Activated T-cell treated with anti-CD3 and anti-CD28 coated beads, Interleukin-2, amount 50 U/mL, for 72 hours (primary cell): ENCODE measurements at regions not wholly inside any gene's neighbourhood (a gene's known extent, or its start where the extent isn't known, plus 50 kb on each side); places are given as distances from the start of the nearest gene placed in this dataset.
"Not testable (repeated sequence)": the region's sequence is repeated elsewhere in the genome, so short reads cannot be mapped to it uniquely, and the experiment has no call there.

Source experiments
- ATAC-seq, 2 donors: fragments of 150-1000 bp; cut with Tn5 transposase; replicated peaks in 1 of 2; 2 replicates each; pipeline ENCODE4 v1.10.0; 2021; ENCODE audit warnings: moderate library complexity in 2 of 2, mild to moderate bottlenecking in 1 of 2
- DNase-seq, 2 donors: peaks; one replicate each; pipeline ENCODE4 v3.0.0; 2021 to 2022; ENCODE audit warnings: mixed read lengths in 1 of 2
- H3K27ac Mint-ChIP-seq: one replicate; pipeline ENCODE4 v1.8.0; 2022; ENCODE audit warnings: mild to moderate bottlenecking, moderate library complexity, mixed read lengths
- H3K27me3 Mint-ChIP-seq: one replicate; pipeline ENCODE4 v1.8.0; 2022; ENCODE audit warnings: low read depth, mixed read lengths
- H3K36me3 Mint-ChIP-seq, 2 donors: one replicate each; pipeline ENCODE4 v1.8.0; 2022; ENCODE audit warnings: mixed read lengths in 2 of 2, mild to moderate bottlenecking in 1 of 2; ENCODE audit not compliant: insufficient read depth in 2 of 2
- H3K4me1 Mint-ChIP-seq: one replicate; pipeline ENCODE4 v1.8.0; 2022; ENCODE audit warnings: low read depth, mixed read lengths
- H3K4me3 Mint-ChIP-seq, 2 donors: one replicate each; pipeline ENCODE4 v1.8.0; 2022; ENCODE audit warnings: mild to moderate bottlenecking in 2 of 2, mixed read lengths in 2 of 2, moderate library complexity in 2 of 2
- H3K9me3 Mint-ChIP-seq, 2 donors: one replicate each; pipeline ENCODE4 v1.8.0; 2022; ENCODE audit warnings: mixed read lengths in 2 of 2

- peaks cover 18% of the 10 kb centered on the region for H3K4me1 Mint-ChIP-seq
- H3K9me3 Mint-ChIP-seq, result no peaks in the 10 kb centered on the region
- no peak overlapping the region for H3K27ac Mint-ChIP-seq
- DNase-seq (no peak), ATAC-seq (no peak)
- H3K4me3 Mint-ChIP-seq, result no peak overlapping the region
- no peaks in the 10 kb centered on the region for H3K27me3 Mint-ChIP-seq
- H3K36me3 Mint-ChIP-seq, result no peaks in the 10 kb centered on the region
Observed at GRCh38 chr12:9344541-9344940, 136.3 kb upstream of the PZP start.

- no peaks in the 10 kb centered on the region for H3K9me3 Mint-ChIP-seq
- no peak overlapping the region for H3K4me3 Mint-ChIP-seq
- no peaks in the 10 kb centered on the region for H3K36me3 Mint-ChIP-seq
- H3K4me1 Mint-ChIP-seq, result peaks cover 18% of the 10 kb centered on the region
- H3K27me3 Mint-ChIP-seq, result no peaks in the 10 kb centered on the region
- DNase-seq (no peak), ATAC-seq (no peak)
- H3K27ac Mint-ChIP-seq, result no peak overlapping the region
Observed at GRCh38 chr12:9343731-9344130, 135.5 kb upstream of the PZP start.

GRCh38 chr12:9342614-9343353 lies 134.6 kb upstream of the PZP start:
- ATAC-seq (no peak), DNase-seq (no peak)
- Mint-ChIP-seq H3K27ac (no peak overlapping the region), H3K27me3 (no peaks in the 10 kb centered on the region), H3K4me1 (peaks cover 18% of the 10 kb centered on the region), H3K36me3 (no peaks in the 10 kb centered on the region), H3K4me3 (no peak overlapping the region), H3K9me3 (no peaks in the 10 kb centered on the region)

- Mint-ChIP-seq H3K36me3 (peaks cover 0 to 2% of the 10 kb centered on the region in 2 donors), H3K27ac (no peak overlapping the region), H3K4me1 (peaks cover 10% of the 10 kb centered on the region), H3K4me3 (peak overlapping the region in 1 of 2 donors; percentile 1), H3K27me3 (no peaks in the 10 kb centered on the region), H3K9me3 (peaks cover 2 to 3% of the 10 kb centered on the region in 2 donors)
- no peak for DNase-seq
- ATAC-seq, result no peak
Observed at GRCh38 chr12:9341260-9341585, 133.0 kb upstream of the PZP start.

GRCh38 chr12:9340422-9341259 lies 132.4 kb upstream of the PZP start:
- no peaks in the 10 kb centered on the region for H3K27me3 Mint-ChIP-seq
- ATAC-seq (peak in 1 of 2 donors; percentile 38), DNase-seq (no peak)
- H3K4me3 Mint-ChIP-seq, result no peak overlapping the region
- peaks cover 3 to 4% of the 10 kb centered on the region in 2 donors for H3K9me3 Mint-ChIP-seq
- peaks cover 0 to 2% of the 10 kb centered on the region in 2 donors for H3K36me3 Mint-ChIP-seq
- peaks cover 10% of the 10 kb centered on the region for H3K4me1 Mint-ChIP-seq
- H3K27ac Mint-ChIP-seq, result no peak overlapping the region

- peaks cover 3 to 4% of the 10 kb centered on the region in 2 donors for H3K9me3 Mint-ChIP-seq
- peaks cover 0 to 2% of the 10 kb centered on the region in 2 donors for H3K36me3 Mint-ChIP-seq
- no peak overlapping the region for H3K27ac Mint-ChIP-seq
- H3K4me1 Mint-ChIP-seq, result peaks cover 10% of the 10 kb centered on the region
- H3K27me3 Mint-ChIP-seq, result no peaks in the 10 kb centered on the region
- ATAC-seq, result peak; percentile 47 to 56
- H3K4me3 Mint-ChIP-seq, result no peak overlapping the region
- DNase-seq, result no peak
Observed at GRCh38 chr12:9337656-9338055, 129.5 kb upstream of the PZP start.

- not testable (repeated sequence) for ATAC-seq, H3K36me3 Mint-ChIP-seq, H3K4me3 Mint-ChIP-seq, H3K27me3 Mint-ChIP-seq, H3K9me3 Mint-ChIP-seq, DNase-seq, H3K27ac Mint-ChIP-seq, H3K4me1 Mint-ChIP-seq
Observed at GRCh38 chr12:9336375-9337011, 128.3 kb upstream of the PZP start.

GRCh38 chr12:9335867-9336266 lies 127.7 kb upstream of the PZP start:
- H3K9me3 Mint-ChIP-seq, result peaks cover 3 to 4% of the 10 kb centered on the region in 2 donors
- no peaks in the 10 kb centered on the region for H3K27me3 Mint-ChIP-seq
- H3K27ac Mint-ChIP-seq, result no peak overlapping the region
- peaks cover 7% of the 10 kb centered on the region for H3K4me1 Mint-ChIP-seq
- peaks cover 0 to 2% of the 10 kb centered on the region in 2 donors for H3K36me3 Mint-ChIP-seq
- ATAC-seq (no peak), DNase-seq (no peak)
- H3K4me3 Mint-ChIP-seq, result no peak overlapping the region

- peaks cover 4% of the 10 kb centered on the region for H3K4me1 Mint-ChIP-seq
- no peak for ATAC-seq
- peaks cover 0 to 2% of the 10 kb centered on the region in 2 donors for H3K36me3 Mint-ChIP-seq
- H3K27ac Mint-ChIP-seq, result no peak overlapping the region
- peaks cover 3 to 4% of the 10 kb centered on the region in 2 donors for H3K9me3 Mint-ChIP-seq
- no peaks in the 10 kb centered on the region for H3K27me3 Mint-ChIP-seq
- no peak overlapping the region for H3K4me3 Mint-ChIP-seq
- DNase-seq, result no peak
Observed at GRCh38 chr12:9334964-9335363, 126.8 kb upstream of the PZP start.

- peaks cover 0 to 2% of the 10 kb centered on the region in 2 donors for H3K36me3 Mint-ChIP-seq
- H3K27ac Mint-ChIP-seq, result no peak overlapping the region
- no peak overlapping the region for H3K4me3 Mint-ChIP-seq
- peaks cover 3 to 4% of the 10 kb centered on the region in 2 donors for H3K9me3 Mint-ChIP-seq
- no peak for ATAC-seq
- no peaks in the 10 kb centered on the region for H3K27me3 Mint-ChIP-seq
- no peak for DNase-seq
- peaks cover 4% of the 10 kb centered on the region for H3K4me1 Mint-ChIP-seq
Observed at GRCh38 chr12:9334041-9334692, 126.0 kb upstream of the PZP start.

GRCh38 chr12:9333161-9333560 lies 125.0 kb upstream of the PZP start:
- H3K9me3 Mint-ChIP-seq, result peaks cover 3 to 4% of the 10 kb centered on the region in 2 donors
- no peak for DNase-seq
- H3K27me3 Mint-ChIP-seq, result no peaks in the 10 kb centered on the region
- peaks cover 0 to 2% of the 10 kb centered on the region in 2 donors for H3K36me3 Mint-ChIP-seq
- peaks cover 4% of the 10 kb centered on the region for H3K4me1 Mint-ChIP-seq
- H3K27ac Mint-ChIP-seq, result no peak overlapping the region
- ATAC-seq, result no peak
- no peak overlapping the region for H3K4me3 Mint-ChIP-seq

- Mint-ChIP-seq H3K9me3 (peaks cover 3 to 4% of the 10 kb centered on the region in 2 donors), H3K4me3 (no peak overlapping the region), H3K27ac (no peak overlapping the region), H3K27me3 (no peaks in the 10 kb centered on the region), H3K36me3 (peaks cover 0 to 2% of the 10 kb centered on the region in 2 donors), H3K4me1 (peaks cover 4% of the 10 kb centered on the region)
- DNase-seq (no peak), ATAC-seq (no peak)
Observed at GRCh38 chr12:9332564-9332963, 124.4 kb upstream of the PZP start.

- H3K36me3 Mint-ChIP-seq, result no peaks in the 10 kb centered on the region
- ATAC-seq (peak; percentile 64 to 76), DNase-seq (peak; percentile 67 to 81)
- peaks cover 7% of the 10 kb centered on the region for H3K4me1 Mint-ChIP-seq
- no peaks in the 10 kb centered on the region for H3K27me3 Mint-ChIP-seq
- H3K9me3 Mint-ChIP-seq, result peaks cover under 1 to 1% of the 10 kb centered on the region in 2 donors
- no peak overlapping the region for H3K4me3 Mint-ChIP-seq
- no peak overlapping the region for H3K27ac Mint-ChIP-seq
Observed at GRCh38 chr12:9331218-9331626, 123.0 kb upstream of the PZP start.
